GM18498 (cell line): ENCODE measurements at regions not wholly inside any gene's neighbourhood (a gene's known extent, or its start where the extent isn't known, plus 50 kb on each side); places are given as distances from the start of the nearest gene placed in this dataset.
"Not testable (repeated sequence)": the region's sequence is repeated elsewhere in the genome, so short reads cannot be mapped to it uniquely, and the experiment has no call there.

Experiments used
- ATAC-seq: cut with Tn5 transposase; IDR thresholded peaks from one replicate; pipeline ENCODE4 v1.9.1; 2021; ENCODE audit warnings: mild to moderate bottlenecking, moderate library complexity; ENCODE audit not compliant: unreplicated experiment

DNA sequence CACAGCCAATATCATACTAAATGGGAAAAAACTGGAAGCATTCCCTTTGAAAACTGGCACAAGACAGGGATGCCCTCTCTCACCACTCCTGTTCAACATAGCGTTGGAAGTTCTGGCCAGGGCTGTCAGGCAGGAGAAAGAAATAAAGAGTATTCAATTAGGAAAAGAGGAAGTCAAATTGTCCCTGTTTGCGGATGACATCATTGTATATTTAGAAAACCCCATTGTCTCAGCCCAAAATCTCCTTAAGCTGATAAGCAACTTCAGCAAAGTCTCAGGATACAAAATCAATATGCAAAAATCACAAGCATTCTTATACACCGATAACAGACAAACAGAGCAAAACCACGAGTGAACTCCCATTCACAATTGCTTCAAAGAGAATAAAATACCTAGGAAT is 283.4 kb downstream of the TSN start:
- not testable (repeated sequence) for ATAC-seq

DNA sequence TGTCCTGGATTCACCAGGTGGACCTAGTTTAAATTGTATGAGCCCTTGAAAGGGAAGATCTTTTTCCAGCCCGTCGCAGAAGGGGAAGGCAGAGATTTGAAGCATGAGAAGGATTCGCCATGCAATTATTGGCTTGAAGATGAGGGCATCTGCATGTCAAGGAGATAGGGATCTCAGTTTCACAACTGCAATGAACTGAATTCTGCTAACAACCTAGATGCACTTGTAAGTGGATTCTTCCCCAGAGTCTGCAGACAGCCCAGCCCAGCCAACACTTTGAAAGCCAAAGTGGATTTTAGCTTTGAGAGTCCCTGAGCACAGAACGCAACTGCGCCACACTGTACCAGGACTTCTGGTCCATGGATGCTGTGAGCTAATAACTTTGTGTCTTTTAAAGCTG is 286.0 kb downstream of the TSN start:
- no peak for ATAC-seq

- not testable (repeated sequence) for ATAC-seq
Measured at GRCh38 chr2:122051659-122052058, 296.2 kb downstream of the TSN start.

- ATAC-seq: no peak
Measured at GRCh38 chr2:122055521-122055931, 300.1 kb downstream of the TSN start.

GRCh38 chr2:122056853-122057252 is 301.4 kb downstream of the TSN start:
- no peak for ATAC-seq

DNA sequence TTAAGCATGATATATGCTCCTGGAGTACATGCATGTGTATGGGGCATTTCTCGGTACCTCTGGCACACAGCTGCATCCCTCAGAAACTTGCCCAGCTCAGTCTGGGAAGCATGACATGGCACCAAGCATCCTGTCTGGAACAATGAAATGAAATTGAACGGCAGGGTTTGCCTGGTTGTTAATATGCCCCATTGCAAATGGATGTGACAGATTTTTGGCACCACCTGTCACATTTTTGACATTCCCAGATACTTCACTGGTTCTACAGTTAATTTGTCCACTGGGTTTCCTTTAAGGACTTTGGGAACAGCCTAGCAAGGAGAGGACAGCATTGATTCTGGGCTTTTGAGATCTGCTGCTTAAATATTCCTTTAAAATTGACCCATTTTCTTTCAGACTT is 305.8 kb downstream of the TSN start:
- ATAC-seq: no peak

DNA sequence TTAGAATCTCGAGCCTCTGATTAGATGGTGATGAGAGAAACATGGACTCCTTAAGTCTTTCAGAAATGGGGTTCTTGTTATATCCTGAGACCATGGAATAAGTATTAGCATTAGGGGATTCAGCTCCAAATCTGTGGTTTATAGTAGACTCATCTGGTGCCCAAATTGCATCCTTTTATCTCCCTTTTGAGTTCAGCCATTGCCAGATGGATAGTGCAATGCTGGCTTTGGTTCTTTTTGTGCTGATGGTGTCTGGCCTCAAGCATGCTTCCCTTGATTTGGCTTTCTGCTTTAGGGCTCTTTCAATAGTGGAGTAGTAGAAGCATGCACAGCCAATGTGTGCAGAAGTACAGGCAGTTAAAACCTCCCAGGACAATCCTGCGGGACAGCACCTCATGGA is 306.4 kb downstream of the TSN start:
- no peak for ATAC-seq

GRCh38 chr2:122062506-122062905 is 307.1 kb downstream of the TSN start:
- no peak for ATAC-seq

DNA sequence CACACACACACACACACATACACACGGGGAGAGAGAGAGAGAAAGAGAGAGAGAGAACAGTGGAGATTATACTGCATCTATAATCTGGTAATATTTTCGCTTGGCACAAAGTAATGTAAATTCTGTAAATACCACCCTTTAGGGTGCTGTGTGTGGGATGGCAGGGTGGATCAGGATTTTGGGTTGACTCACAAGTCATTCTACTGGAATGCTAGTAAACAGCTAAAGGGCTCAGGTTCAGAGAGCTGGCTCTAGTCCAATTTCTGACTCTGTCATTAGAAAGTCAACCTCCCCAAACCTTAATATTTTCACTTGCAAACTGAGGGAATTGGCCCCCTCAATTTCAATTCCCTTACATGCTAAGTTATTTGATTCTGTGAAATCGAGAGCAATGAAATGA is 308.3 kb downstream of the TSN start:
- ATAC-seq: no peak

DNA sequence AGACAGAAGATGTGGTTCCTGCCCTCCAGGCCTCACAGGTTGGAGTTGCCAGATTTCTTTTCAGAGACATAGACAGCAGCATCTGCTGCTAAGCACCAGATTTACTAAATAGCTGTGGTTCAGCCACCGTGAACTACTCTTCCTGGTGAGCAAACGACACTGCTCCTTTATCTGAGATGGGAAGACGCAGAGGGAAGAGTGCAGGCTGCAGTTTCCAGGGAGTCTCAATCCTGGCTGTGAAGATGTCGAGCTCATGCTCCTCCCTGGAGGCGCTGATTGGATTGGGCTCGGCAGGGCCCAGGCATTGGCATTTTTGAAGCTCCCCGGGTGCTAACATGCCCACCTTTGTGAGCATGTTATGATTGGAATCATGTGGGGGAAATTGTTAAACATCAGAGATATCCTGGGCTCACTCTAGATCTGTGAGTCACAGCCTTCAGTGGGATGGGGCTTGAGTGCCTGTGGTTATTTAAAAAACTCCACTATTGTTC is 314.8 kb downstream of the TSN start:
- no peak for ATAC-seq

DNA sequence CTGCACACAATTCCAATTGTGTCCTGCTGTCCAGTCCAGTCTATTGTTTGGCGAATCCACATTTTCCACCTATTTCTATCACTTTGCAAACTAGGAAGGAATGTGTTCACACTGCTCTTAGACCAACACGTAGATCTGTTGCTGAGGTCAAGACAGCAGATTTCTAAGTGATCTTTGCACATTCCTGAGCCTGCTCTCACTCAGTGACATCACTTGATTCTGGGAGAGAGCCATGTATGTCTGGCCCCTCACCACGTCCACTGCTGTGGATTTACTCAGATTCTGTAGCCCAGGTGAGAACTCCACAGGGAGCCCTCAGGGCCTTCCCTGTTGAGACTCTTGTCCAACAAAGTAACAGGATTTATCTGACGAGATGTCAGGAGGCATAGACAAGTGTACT is 317.2 kb downstream of the TSN start:
- ATAC-seq: no peak

GRCh38 chr2:122074201-122074600 is 318.8 kb downstream of the TSN start:
- no peak for ATAC-seq

DNA sequence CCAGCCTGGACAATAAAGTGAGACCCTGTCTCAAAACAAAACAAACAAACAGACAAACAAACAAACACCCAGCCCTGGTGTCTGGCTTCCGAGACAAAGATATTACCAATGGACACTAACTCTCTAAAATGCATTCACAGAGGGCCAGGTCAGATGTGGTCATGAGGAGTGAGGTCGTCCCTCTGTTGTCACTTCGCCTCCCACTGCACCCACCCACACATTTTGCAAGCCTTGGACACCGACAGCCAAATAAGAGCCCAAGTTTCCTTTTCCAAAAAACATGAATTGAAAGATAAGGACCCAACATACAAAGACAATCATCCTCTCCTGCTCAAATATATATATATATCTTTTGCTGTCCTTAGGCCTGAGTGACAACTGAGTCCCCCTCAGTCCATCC is 319.9 kb downstream of the TSN start:
- ATAC-seq: no peak

DNA sequence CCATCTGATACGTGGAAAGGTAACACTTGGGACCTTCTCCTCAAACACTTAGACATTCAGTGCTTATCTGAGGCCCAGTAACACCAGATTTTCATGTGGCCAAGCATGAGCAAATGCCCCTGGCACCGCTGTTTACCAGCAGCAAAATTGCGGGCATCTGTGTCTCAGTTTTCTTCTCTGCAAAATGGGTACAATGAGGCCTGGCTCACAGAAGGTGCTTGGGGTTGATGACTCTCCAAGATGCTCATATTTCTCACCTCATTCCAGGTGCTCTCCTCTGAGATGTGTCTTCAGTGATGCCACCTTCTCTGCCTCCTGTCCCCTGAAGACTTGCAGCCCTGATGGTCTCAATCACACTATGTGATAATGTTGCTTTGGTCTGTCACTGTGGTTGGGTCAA is 321.7 kb downstream of the TSN start:
- no peak for ATAC-seq

- no peak for ATAC-seq
Measured at GRCh38 chr2:122077771-122078170, 322.3 kb downstream of the TSN start.

DNA sequence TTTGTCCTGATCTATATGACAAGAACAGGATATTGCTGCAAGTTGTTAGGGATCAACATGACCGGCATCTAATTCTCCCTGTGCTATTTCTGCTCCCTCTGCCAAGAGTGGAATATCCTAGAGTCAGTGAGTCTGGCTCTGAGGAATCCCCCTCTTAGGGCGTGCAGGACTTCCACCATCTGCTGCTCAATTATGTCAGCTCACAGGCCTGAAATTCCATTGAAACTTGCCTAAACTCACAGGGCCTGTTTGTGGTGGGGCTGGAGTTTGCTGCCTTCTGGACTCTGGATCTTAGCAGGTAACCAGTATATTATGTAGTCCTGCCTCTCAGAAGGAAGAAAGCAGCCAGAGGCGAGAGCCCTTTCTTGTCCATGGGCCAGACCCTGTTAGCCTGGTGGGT is 323.0 kb downstream of the TSN start:
- no peak for ATAC-seq

DNA sequence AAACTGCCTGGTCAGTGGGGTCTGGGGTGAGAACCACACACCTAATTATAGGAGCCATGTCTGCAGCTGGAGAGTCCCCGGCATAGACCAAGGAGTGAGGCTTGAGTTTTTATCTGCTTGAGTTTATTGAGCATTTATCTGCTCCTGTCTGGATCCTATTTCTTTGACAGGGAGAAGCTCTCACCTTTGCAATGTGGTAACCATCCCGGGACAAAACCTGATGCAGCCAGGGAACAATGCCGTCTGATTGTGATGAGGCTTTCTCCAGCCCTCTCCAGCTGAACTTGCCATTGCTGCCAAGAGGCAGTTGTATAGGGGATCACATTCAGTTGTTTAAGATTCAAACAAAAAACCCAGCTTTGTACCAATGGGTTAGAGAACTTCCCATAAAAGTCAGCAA is 324.4 kb downstream of the TSN start:
- ATAC-seq: no peak

DNA sequence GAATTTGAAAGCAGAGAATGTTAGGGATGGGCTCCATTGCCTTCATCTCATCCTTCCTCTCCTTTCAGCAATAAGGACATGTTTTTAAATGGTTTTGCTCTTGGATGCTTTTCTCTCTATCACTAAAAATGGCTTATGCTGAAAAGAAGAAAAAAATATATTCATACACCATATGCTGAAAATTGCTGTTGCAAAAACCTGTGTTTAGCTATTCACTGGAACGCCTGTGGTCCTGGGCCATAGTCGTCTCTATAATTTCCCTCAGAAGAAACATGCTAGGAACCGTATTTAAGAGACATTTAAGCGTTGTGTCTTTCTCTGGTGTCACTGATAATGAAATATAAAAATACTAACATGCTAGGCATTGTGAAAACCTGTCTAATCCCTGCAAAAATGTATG is 324.9 kb downstream of the TSN start:
- ATAC-seq: no peak

GRCh38 chr2:122080871-122081270 is 325.4 kb downstream of the TSN start:
- no peak for ATAC-seq

DNA sequence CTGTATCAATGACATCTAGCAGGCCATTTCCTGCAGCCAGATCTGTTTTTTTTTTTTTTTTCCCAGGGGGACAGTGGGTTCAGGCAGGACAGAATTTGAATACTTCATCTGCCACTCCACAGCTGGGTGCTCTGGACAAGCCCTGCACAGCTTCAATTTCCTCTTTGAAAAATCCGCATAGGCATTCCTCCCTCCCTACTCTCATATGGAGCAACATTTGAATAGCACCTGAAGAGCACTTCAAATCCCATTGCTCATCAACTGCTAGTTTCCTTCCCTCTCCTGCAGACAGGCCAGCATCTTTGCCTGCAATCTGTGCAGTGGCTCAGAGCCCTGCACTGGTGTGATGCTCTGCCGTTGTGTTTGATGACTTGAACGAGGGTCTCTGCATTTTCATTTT is 326.3 kb downstream of the TSN start:
- ATAC-seq: no peak

DNA sequence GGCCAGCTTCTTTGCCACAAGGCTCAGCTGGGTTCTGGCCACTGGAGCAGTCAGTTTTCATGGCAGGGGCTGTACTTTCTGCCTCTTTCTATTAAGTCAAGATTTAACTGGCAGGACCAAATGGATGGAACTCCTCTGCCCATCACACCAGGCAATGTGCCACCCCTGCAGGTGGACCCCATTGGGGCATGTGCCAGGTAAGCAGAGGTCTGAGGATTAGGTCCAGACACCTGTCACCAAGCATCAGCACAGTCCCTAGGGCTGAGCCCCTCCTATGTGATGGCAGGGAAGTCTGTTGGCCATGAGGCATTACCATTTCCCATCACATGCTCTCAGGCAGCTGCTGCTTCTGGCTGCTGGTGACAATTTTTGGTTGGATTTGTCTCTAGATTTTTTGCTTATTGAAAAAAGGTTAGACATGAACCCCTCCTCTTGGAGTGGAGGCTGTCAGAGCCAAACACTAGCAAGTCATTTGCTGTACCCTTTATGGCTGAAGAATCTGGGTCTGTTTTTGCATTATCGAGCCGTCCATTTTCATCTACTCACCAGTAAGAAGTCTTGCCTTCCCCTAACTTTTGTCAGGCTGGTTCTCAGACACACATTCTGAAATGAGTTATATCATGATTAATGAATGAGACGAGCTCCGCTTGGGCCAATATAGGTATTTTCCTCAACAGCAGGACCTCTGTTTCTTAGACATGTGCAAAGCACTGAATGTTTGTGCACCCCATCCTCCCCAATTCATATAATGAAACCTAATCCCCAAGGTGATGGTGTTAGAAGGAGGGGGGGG is 328.0 kb downstream of the TSN start:
- no peak for ATAC-seq

DNA sequence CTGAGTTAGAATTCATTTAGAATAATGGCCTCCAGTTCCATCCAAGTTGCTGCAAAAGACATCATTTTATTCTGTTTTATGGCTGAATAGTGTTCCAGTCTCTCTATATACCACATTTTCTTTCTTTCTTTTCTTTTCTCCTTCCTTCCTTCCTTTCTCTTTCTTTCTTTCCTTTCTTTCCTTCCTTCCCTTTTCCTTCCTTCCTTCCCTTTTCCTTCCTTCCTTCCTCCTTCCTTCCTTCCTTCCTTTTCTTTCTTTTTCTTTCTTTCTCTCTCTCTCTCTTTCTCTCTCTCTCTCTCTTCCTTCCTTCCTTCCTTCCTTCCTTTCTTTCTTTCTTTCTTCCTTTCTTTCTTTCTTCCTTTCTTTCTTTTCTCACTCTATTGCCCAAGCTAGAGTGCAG is 330.2 kb downstream of the TSN start:
- not testable (repeated sequence) for ATAC-seq

DNA sequence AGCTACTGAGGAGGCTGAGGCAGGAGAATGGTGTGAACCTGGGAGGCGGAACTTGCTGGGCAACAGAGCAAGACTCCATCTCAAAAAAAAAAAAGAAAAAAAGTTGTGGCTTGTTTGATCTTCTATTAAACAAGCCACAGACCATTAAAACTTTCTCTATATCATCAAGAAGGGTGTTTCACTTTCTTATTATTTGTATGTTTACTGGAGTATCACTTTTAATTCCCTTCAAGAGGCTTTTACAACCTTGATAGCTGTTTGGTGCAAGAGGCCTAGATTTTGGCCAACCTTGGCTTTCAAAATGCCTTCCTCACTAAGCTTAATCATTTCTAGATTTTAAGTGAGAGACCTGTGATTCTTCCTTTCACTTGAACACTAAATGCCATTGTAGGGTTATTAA is 339.1 kb downstream of the TSN start:
- ATAC-seq: no peak
